NB4 (cell line): ENCODE measurements at regions not wholly inside any gene's neighbourhood (a gene's known extent, or its start where the extent isn't known, plus 50 kb on each side); places are given as distances from the start of the nearest gene placed in this dataset.

Source experiments
- CTCF ChIP-seq: IDR thresholded peaks from one replicate; pipeline ENCODE4 v1.5.1; 2012; ENCODE audit warnings: low read depth, low read length
- MAX ChIP-seq: IDR thresholded peaks from 2 replicates; pipeline ENCODE4 v1.6.1; 2011; ENCODE audit warnings: low read depth, low read length
- MYC ChIP-seq: IDR thresholded peaks from 2 replicates; pipeline ENCODE4 v1.6.1; 2011; ENCODE audit warnings: low read depth, low read length
- POLR2A ChIP-seq: IDR thresholded peaks from 2 replicates; pipeline ENCODE4 v1.6.1; 2011; ENCODE audit warnings: mild to moderate bottlenecking; ENCODE audit not compliant: insufficient read length; ENCODE audit errors: extremely low read depth

- no peak for TF ChIP-seq CTCF
- no peak for TF ChIP-seq POLR2A
- TF ChIP-seq MAX, result no peak
- no peak for TF ChIP-seq MYC
Observed at GRCh38 chr3:6074952-6075351, 786.0 kb upstream of the GRM7 start.
